NCI-H1417 treated with DMSO at 0.1 percent for 48 hours (cell line): ENCODE measurements at regions not wholly inside any gene's neighbourhood (a gene's known extent, or its start where the extent isn't known, plus 50 kb on each side); places are given as distances from the start of the nearest gene placed in this dataset.

ENCODE experiments used
- DNase-seq: peaks from one replicate; lab custom pipeline; 2025; lab: John Stamatoyannopoulos, UW

- no peak for DNase-seq
Observed at GRCh38 chr1:244945109-244945671, 80.8 kb upstream of the HNRNPU start.

GRCh38 chr1:244941121-244941520, 76.8 kb upstream of the HNRNPU start:
- no peak for DNase-seq

- DNase-seq = no peak
Observed at GRCh38 chr1:244937099-244937498, 72.8 kb upstream of the HNRNPU start.

- no peak for DNase-seq
Observed at GRCh38 chr1:244920911-244921761, 56.8 kb upstream of the HNRNPU start.

- no peak for DNase-seq
Observed at GRCh38 chr1:244919320-244920282, 55.3 kb upstream of the HNRNPU start.

GRCh38 chr1:244918421-244919319, 54.3 kb upstream of the HNRNPU start:
- no peak for DNase-seq

GRCh38 chr1:244917073-244917670, 52.8 kb upstream of the HNRNPU start:
- DNase-seq = no peak

- no peak for DNase-seq
Observed at GRCh38 chr1:244915736-244916135, 51.4 kb upstream of the HNRNPU start.

- no peak for DNase-seq
Observed at GRCh38 chr1:244914761-244915160, 50.4 kb upstream of the HNRNPU start.
